Kidney (tissue), 13 donors: ENCODE measurements at regions not wholly inside any gene's neighbourhood (a gene's known extent, or its start where the extent isn't known, plus 50 kb on each side); places are given as distances from the start of the nearest gene placed in this dataset.

ENCODE experiments used
- DNase-seq, 5 donors: peaks; one replicate each; pipeline ENCODE4 v3.0.0-alpha.2; 2013 to 2020
- FAIRE-seq: peaks from 2 replicates; lab custom pipeline; 2012; peaks lifted over from hg19 to GRCh38; lab: Jason Lieb, UNC
- H3K27ac ChIP-seq, 2 donors: one replicate each; pipeline ENCODE4 v1.7.0; 2013; ENCODE audit warnings: low read depth in 2 of 2, low read length in 2 of 2, inconsistent platforms in 1 of 2
- H3K27me3 ChIP-seq: one replicate; pipeline ENCODE4 v1.7.1; 2013; ENCODE audit warnings: low read length, inconsistent platforms; ENCODE audit not compliant: control insufficient read depth, insufficient read depth
- H3K36me3 ChIP-seq, 3 donors: one replicate each; pipeline versions ENCODE4 v1.7.0 to v1.7.1; 2013; ENCODE audit warnings: low read length in 3 of 3, control low read depth in 1 of 3, inconsistent platforms in 1 of 3; ENCODE audit not compliant: insufficient read depth in 3 of 3, control insufficient read depth in 2 of 3
- H3K4me1 ChIP-seq, 3 donors: one replicate each; pipeline versions ENCODE4 v1.7.0 to v1.7.1; 2013; ENCODE audit warnings: low read length in 3 of 3, inconsistent platforms in 1 of 3, low read depth in 1 of 3; ENCODE audit not compliant: control insufficient read depth in 2 of 3, insufficient read depth in 2 of 3
- H3K4me3 ChIP-seq, 3 donors: one replicate each; pipeline versions ENCODE4 v1.7.0 to v1.8.1; 2013; ENCODE audit warnings: low read length in 3 of 3, control low read depth in 1 of 3, inconsistent platforms in 1 of 3
- H3K9ac ChIP-seq, 3 donors: one replicate each; pipeline versions ENCODE4 v1.7.0 to v1.7.1; 2013; ENCODE audit warnings: low read length in 3 of 3, control low read depth in 1 of 3, inconsistent platforms in 1 of 3
- H3K9me3 ChIP-seq, 3 donors: one replicate each; pipeline versions ENCODE4 v1.7.0 to v1.7.1; 2013; ENCODE audit warnings: low read length in 3 of 3, control low read depth in 1 of 3, inconsistent platforms in 1 of 3; ENCODE audit not compliant: control insufficient read depth in 2 of 3, insufficient read depth in 1 of 3
- intact Hi-C: fragments of 100-400 bp; cut with DNase I; formaldehyde crosslinking; loops from one replicate; pipeline ENCODE4 v1.11.1; 2022
- TF ChIP-seq, protein P1 (sequence below): IDR thresholded peaks from 3 replicates; pipeline ENCODE4 v1.5.1; 2012; ENCODE audit warnings: mild to moderate bottlenecking, moderate library complexity, borderline replicate concordance; ENCODE audit not compliant: insufficient read depth; ENCODE audit errors: extremely low read depth
- donor health status: control.
- donor health status: control.
- donor health status: control.
- donor health status: control.
- donor health status: control.
- donor health status: DM: yes; HTN: yes; CAD: no.
- donor health status: Normal renal cell carcinoma (clear cell type).

DNA sequence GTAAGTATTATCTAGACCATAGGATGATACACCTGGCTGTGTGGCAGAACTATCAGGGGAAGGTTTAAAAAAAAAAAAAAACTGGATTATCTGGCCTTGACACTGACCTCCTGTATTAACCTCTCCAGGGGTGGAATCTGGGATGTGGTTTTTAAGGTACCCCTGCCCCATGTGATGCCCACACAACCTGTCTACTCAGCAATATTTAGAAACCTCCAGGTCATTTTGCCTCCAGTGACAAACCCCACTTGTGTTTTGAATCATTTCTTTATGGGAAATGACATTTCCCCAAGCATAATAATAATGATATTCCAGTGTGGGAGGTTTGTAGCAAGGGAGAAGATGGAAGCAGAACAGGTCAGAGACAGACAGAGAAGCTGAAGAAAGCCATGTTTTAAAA is 179.1 kb downstream of the RSL24D1 start:
- no peaks in the 10 kb centered on the region for H3K4me1 ChIP-seq
- no peaks in the 10 kb centered on the region for H3K9me3 ChIP-seq
- no peak overlapping the region for H3K4me3 ChIP-seq
- H3K27ac ChIP-seq, result no peak overlapping the region
- no peak for FAIRE-seq
- intact Hi-C loops, result no loop called here
- TF ChIP-seq, protein P1, sequence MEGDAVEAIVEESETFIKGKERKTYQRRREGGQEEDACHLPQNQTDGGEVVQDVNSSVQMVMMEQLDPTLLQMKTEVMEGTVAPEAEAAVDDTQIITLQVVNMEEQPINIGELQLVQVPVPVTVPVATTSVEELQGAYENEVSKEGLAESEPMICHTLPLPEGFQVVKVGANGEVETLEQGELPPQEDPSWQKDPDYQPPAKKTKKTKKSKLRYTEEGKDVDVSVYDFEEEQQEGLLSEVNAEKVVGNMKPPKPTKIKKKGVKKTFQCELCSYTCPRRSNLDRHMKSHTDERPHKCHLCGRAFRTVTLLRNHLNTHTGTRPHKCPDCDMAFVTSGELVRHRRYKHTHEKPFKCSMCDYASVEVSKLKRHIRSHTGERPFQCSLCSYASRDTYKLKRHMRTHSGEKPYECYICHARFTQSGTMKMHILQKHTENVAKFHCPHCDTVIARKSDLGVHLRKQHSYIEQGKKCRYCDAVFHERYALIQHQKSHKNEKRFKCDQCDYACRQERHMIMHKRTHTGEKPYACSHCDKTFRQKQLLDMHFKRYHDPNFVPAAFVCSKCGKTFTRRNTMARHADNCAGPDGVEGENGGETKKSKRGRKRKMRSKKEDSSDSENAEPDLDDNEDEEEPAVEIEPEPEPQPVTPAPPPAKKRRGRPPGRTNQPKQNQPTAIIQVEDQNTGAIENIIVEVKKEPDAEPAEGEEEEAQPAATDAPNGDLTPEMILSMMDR, result no peak
- H3K9ac ChIP-seq, result no peak overlapping the region
- no peak for DNase-seq
- H3K36me3 ChIP-seq, result no peaks in the 10 kb centered on the region
- H3K27me3 ChIP-seq, result no peaks in the 10 kb centered on the region

DNA sequence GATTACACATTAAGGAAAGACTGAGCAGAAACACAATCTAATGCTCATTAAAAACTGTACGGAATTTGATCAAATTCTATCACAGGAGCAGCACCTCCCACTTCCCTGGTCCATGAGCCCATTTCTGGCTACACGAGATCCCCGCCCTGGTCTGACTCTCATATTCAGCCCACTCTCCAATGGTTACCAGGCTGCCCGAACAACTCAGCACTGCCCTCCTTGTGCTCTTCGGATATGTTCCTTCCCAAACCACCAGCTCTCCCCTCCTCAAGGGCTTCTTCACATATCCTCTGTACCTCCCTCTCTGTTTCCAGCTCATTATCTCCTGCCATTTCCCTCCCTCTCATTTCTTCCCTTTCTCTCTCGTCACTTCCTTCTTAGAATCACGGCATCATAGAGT is 180.5 kb downstream of the RSL24D1 start:
- intact Hi-C loops, result no loop called here
- no peaks in the 10 kb centered on the region for H3K27me3 ChIP-seq
- H3K36me3 ChIP-seq, result no peaks in the 10 kb centered on the region
- TF ChIP-seq, protein P1, result no peak
- no peaks in the 10 kb centered on the region for H3K9me3 ChIP-seq
- no peaks in the 10 kb centered on the region for H3K4me1 ChIP-seq
- FAIRE-seq, result no peak
- no peak overlapping the region for H3K4me3 ChIP-seq
- H3K27ac ChIP-seq, result no peak overlapping the region
- H3K9ac ChIP-seq, result no peak overlapping the region
- DNase-seq, result no peak

- no peaks in the 10 kb centered on the region for H3K27me3 ChIP-seq
- intact Hi-C loops, result no loop called here
- no peak for FAIRE-seq
- H3K9ac ChIP-seq, result no peak overlapping the region
- TF ChIP-seq, protein P1, result no peak
- no peak overlapping the region for H3K27ac ChIP-seq
- no peaks in the 10 kb centered on the region for H3K4me1 ChIP-seq
- H3K9me3 ChIP-seq, result no peaks in the 10 kb centered on the region
- no peak for DNase-seq
- H3K4me3 ChIP-seq, result no peak overlapping the region
- no peaks in the 10 kb centered on the region for H3K36me3 ChIP-seq
Measured at GRCh38 chr15:55015093-55015445, 181.7 kb downstream of the RSL24D1 start.

GRCh38 chr15:55014391-55015092 is 182.2 kb downstream of the RSL24D1 start:
- Histone ChIP-seq H3K4me3 (no peak overlapping the region), H3K9ac (no peak overlapping the region), H3K27me3 (no peaks in the 10 kb centered on the region), H3K4me1 (no peaks in the 10 kb centered on the region), H3K36me3 (no peaks in the 10 kb centered on the region), H3K9me3 (no peaks in the 10 kb centered on the region), H3K27ac (no peak overlapping the region)
- intact Hi-C loops, result no loop called here
- DNase-seq (no peak), FAIRE-seq (no peak)
- TF ChIP-seq, protein P1, result no peak
